ENCODE measurements at regions not wholly inside any gene's neighbourhood (a gene's known extent, or its start where the extent isn't known, plus 50 kb on each side); places are given as distances from the start of the nearest gene placed in this dataset.
"Not testable (repeated sequence)": the region's sequence is repeated elsewhere in the genome, so short reads cannot be mapped to it uniquely, and the experiment has no call there.

- BruUV-seq (replicated peaks); H4K5ac ChIP-seq (ENCODE audit: low read depth, low read length); dilution Hi-C loops (cut with HindIII; ENCODE audit: low sequenced_read_pairs, unreplicated experiment); H4K20me1 ChIP-seq (ENCODE audit: insufficient read depth, low read length); H4K8ac ChIP-seq (ENCODE audit: low read depth in 2 of 2, low read length in 2 of 2); H2AK9ac ChIP-seq (replicated peaks; ENCODE audit: low read depth, low read length, poor library complexity); H2BK15ac ChIP-seq (ENCODE audit: low read depth, low read length); H3K36me3 ChIP-seq (ENCODE audit: control insufficient read depth, insufficient read depth, low read length); H3K14ac ChIP-seq (replicated peaks; ENCODE audit: low read depth, low read length); H3K79me1 ChIP-seq (ENCODE audit: low read depth in 1 of 2, low read length in 2 of 2); H2BK20ac ChIP-seq (ENCODE audit: low read depth, low read length); DNase-seq; H3K56ac ChIP-seq (ENCODE audit: extremely low read depth, insufficient read depth, low read length); H3K4me1 ChIP-seq (ENCODE audit: control insufficient read depth, insufficient read depth, low read length); H3K9ac ChIP-seq (ENCODE audit: low read depth, low read length); H3K18ac ChIP-seq (ENCODE audit: low read depth, low read length); H3K9me3 ChIP-seq (ENCODE audit: control insufficient read depth, insufficient read depth, low read length); POLR2A ChIA-PET (ENCODE audit: unreplicated experiment); H3K27me3 ChIP-seq (ENCODE audit: control insufficient read depth, insufficient read depth, low read length); H2AFZ ChIP-seq (replicated peaks; ENCODE audit: low read length, poor library complexity); ATAC-seq (ENCODE audit: low read depth); H3K27ac ChIP-seq (ENCODE audit: insufficient read depth, low read length); H4K91ac ChIP-seq (ENCODE audit: insufficient read depth, low read depth, low read length); H3K4me2 ChIP-seq (ENCODE audit: low read depth, low read length); H3K23ac ChIP-seq (ENCODE audit: low read depth, low read length); H2BK5ac ChIP-seq (ENCODE audit: low read depth, low read length, poor library complexity, severe bottlenecking); H3K4me3 ChIP-seq (ENCODE audit: insufficient read depth, low read depth, low read length); in situ Hi-C loops (cut with MboI; ENCODE audit: low sequenced_read_pairs); H2BK120ac ChIP-seq (ENCODE audit: low read depth, low read length); CTCF ChIA-PET; H2AK5ac ChIP-seq (ENCODE audit: low read depth, low read length); H3K9me1 ChIP-seq (ENCODE audit: insufficient read depth, low read length); H3K4ac ChIP-seq (ENCODE audit: low read depth, low read length); intact Hi-C loops (cut with micrococcal nuclease): not testable (repeated sequence)
- TF ChIP-seq MAFK (IDR thresholded peaks at IDR 0.05; ENCODE audit: low read depth, low read length) = peak; percentile 89
- WGBS, 2 experiments (ENCODE audit: extremely low coverage in 2 of 2, insufficient read length in 1 of 2) = no CpG with 5 or more reads among the region's 2 CpGs
Measured at GRCh38 chr7:153743434-153743833, 308.8 kb upstream of the DPP6 start.

GRCh38 chr7:153747969-153748368, 304.2 kb upstream of the DPP6 start:
- CTCF ChIA-PET; H4K91ac ChIP-seq (ENCODE audit: insufficient read depth, low read depth, low read length); H3K23ac ChIP-seq (ENCODE audit: low read depth, low read length); in situ Hi-C loops (cut with MboI; ENCODE audit: low sequenced_read_pairs); H3K4me3 ChIP-seq (ENCODE audit: insufficient read depth, low read depth, low read length); H2AFZ ChIP-seq (replicated peaks; ENCODE audit: low read length, poor library complexity); H3K9me1 ChIP-seq (ENCODE audit: insufficient read depth, low read length); H3K4me2 ChIP-seq (ENCODE audit: low read depth, low read length); H2AK9ac ChIP-seq (replicated peaks; ENCODE audit: low read depth, low read length, poor library complexity); H3K27me3 ChIP-seq (ENCODE audit: control insufficient read depth, insufficient read depth, low read length); BruUV-seq (replicated peaks); H2BK15ac ChIP-seq (ENCODE audit: low read depth, low read length); H3K18ac ChIP-seq (ENCODE audit: low read depth, low read length); intact Hi-C loops (cut with micrococcal nuclease); H3K4me1 ChIP-seq (ENCODE audit: control insufficient read depth, insufficient read depth, low read length); H2BK20ac ChIP-seq (ENCODE audit: low read depth, low read length); H4K5ac ChIP-seq (ENCODE audit: low read depth, low read length); H3K4ac ChIP-seq (ENCODE audit: low read depth, low read length); H2AK5ac ChIP-seq (ENCODE audit: low read depth, low read length); POLR2A ChIA-PET (ENCODE audit: unreplicated experiment); H3K27ac ChIP-seq (ENCODE audit: insufficient read depth, low read length); H2BK5ac ChIP-seq (ENCODE audit: low read depth, low read length, poor library complexity, severe bottlenecking); H3K14ac ChIP-seq (replicated peaks; ENCODE audit: low read depth, low read length); H3K9ac ChIP-seq (ENCODE audit: low read depth, low read length); H4K8ac ChIP-seq (ENCODE audit: low read depth in 2 of 2, low read length in 2 of 2); H3K9me3 ChIP-seq (ENCODE audit: control insufficient read depth, insufficient read depth, low read length); H4K20me1 ChIP-seq (ENCODE audit: insufficient read depth, low read length); H2BK120ac ChIP-seq (ENCODE audit: low read depth, low read length); H3K56ac ChIP-seq (ENCODE audit: extremely low read depth, insufficient read depth, low read length); dilution Hi-C loops (cut with HindIII; ENCODE audit: low sequenced_read_pairs, unreplicated experiment); H3K36me3 ChIP-seq (ENCODE audit: control insufficient read depth, insufficient read depth, low read length); DNase-seq; ATAC-seq (ENCODE audit: low read depth); H3K79me1 ChIP-seq (ENCODE audit: low read depth in 1 of 2, low read length in 2 of 2): not testable (repeated sequence)
- no CpG with 5 or more reads among the region's 21 CpGs for WGBS, 2 experiments (ENCODE audit: extremely low coverage in 2 of 2, insufficient read length in 1 of 2)
